B cell (primary cell): ENCODE measurements at regions not wholly inside any gene's neighbourhood (a gene's known extent, or its start where the extent isn't known, plus 50 kb on each side); places are given as distances from the start of the nearest gene placed in this dataset.

Source experiments
- ATAC-seq: fragments of 200-7000 bp; cut with Tn5 transposase; one replicate; pipeline ENCODE4 v1.10.0; 2021; ENCODE audit warnings: low read depth, mild to moderate bottlenecking, moderate number of reproducible peaks, moderate library complexity
- CTCF ChIA-PET: fragments of 350-600 bp; sonication (Branson Sonifier 250); formaldehyde crosslinking; loops from one replicate; lab custom pipeline; 2021; ENCODE audit warnings: antibody characterized with exemption, inconsistent platforms; lab: Charles Lee
- POLR2A ChIA-PET: fragments of 350-600 bp; sonication (Branson Sonifier 250); formaldehyde crosslinking; loops from one replicate; lab custom pipeline; 2021; ENCODE audit warnings: antibody characterized with exemption; lab: Charles Lee
- DNase-seq: peaks from one replicate; pipeline ENCODE4 v3.0.0; 2013
- H2AFZ ChIP-seq: 2 replicates; pipeline ENCODE4 v1.6.1; 2012; ENCODE audit warnings: mild to moderate bottlenecking, low read depth, low read length; ENCODE audit not compliant: insufficient read depth, poor library complexity, severe bottlenecking
- H3K27ac ChIP-seq, 2 donors: 1 replicate in 1 of 2; 2 replicates in 1 of 2; pipeline ENCODE4 v1.5.1; 2012 to 2013; ENCODE audit warnings: low read length in 2 of 2, mild to moderate bottlenecking in 2 of 2, moderate library complexity in 1 of 2
- H3K27me3 ChIP-seq, 4 experiments: fragments of 200-600 bp in 1 of 4; sonication (generic) in 1 of 4; replicated peaks in 1 of 4; 1 replicate in 2 of 4; 2 replicates in 2 of 4; pipeline versions ENCODE4 v1.6.1 to v1.7.0; 2013 to 2016; ENCODE audit warnings: low read length in 3 of 4, mild to moderate bottlenecking in 2 of 4, mixed read lengths in 1 of 4, moderate library complexity in 1 of 4; ENCODE audit not compliant: insufficient read depth in 4 of 4, control insufficient read depth in 3 of 4; ENCODE audit errors: control extremely low read depth in 1 of 4
- H3K36me3 ChIP-seq, 2 experiments: replicated peaks in 1 of 2; 1 replicate in 1 of 2; 2 replicates in 1 of 2; pipeline versions ENCODE4 v1.6.1 to v1.7.1; 2013; ENCODE audit warnings: low read length in 1 of 2; ENCODE audit not compliant: insufficient read depth in 2 of 2, control insufficient read depth in 1 of 2; ENCODE audit errors: control extremely low read depth in 1 of 2, extremely low read depth in 1 of 2
- H3K4me1 ChIP-seq, 2 donors: fragments of 200-600 bp in 1 of 2; sonication (generic) in 1 of 2; 1 replicate in 1 of 2; 2 replicates in 1 of 2; pipeline versions ENCODE4 v1.5.1 to v1.6.1; 2013 to 2017; ENCODE audit warnings: low read length in 2 of 2; ENCODE audit not compliant: control insufficient read depth in 2 of 2, insufficient read depth in 2 of 2
- H3K4me2 ChIP-seq: replicated peaks from 2 replicates; pipeline ENCODE3; 2012; ENCODE audit warnings: mild to moderate bottlenecking, low read depth, low read length; ENCODE audit not compliant: poor library complexity, severe bottlenecking
- H3K4me3 ChIP-seq, 5 experiments: fragments of 200-600 bp in 1 of 5; sonication (generic) in 1 of 5; 1 replicate in 3 of 5; 2 replicates in 2 of 5; pipeline versions ENCODE4 v1.5.1 to v1.7.0; 2011 to 2016; ENCODE audit warnings: low read length in 4 of 5, mild to moderate bottlenecking in 4 of 5, low read depth in 2 of 5, control low read depth in 1 of 5, moderate library complexity in 1 of 5; ENCODE audit not compliant: insufficient read depth in 1 of 5; ENCODE audit errors: control extremely low read depth in 1 of 5, extremely low read depth in 1 of 5
- H3K79me2 ChIP-seq: fragments of 200-600 bp; sonication (generic); one replicate; pipeline ENCODE4 v1.6.0; 2016; ENCODE audit warnings: low read length; ENCODE audit not compliant: control insufficient read depth, insufficient read depth
- H3K9ac ChIP-seq: fragments of 200-600 bp; sonication (generic); 2 replicates; pipeline ENCODE4 v1.6.1; 2017; ENCODE audit warnings: mild to moderate bottlenecking, low read length, moderate library complexity
- H3K9me3 ChIP-seq, 3 donors: one replicate each; pipeline versions ENCODE4 v1.6.1 to v1.7.1; 2013; ENCODE audit warnings: low read length in 2 of 3; ENCODE audit not compliant: control insufficient read depth in 2 of 3, insufficient read depth in 1 of 3; ENCODE audit errors: control extremely low read depth in 1 of 3
- H4K20me1 ChIP-seq: 2 replicates; pipeline ENCODE4 v1.6.0; 2012; ENCODE audit warnings: mild to moderate bottlenecking, low read length; ENCODE audit not compliant: insufficient read depth, control insufficient read depth, poor library complexity, severe bottlenecking
- H3K27ac Mint-ChIP-seq: one replicate; pipeline ENCODE4 v1.8.0; 2021; ENCODE audit warnings: mixed read lengths
- H3K27me3 Mint-ChIP-seq: one replicate; pipeline ENCODE4 v1.8.0; 2021; ENCODE audit warnings: mixed read lengths
- H3K4me1 Mint-ChIP-seq: one replicate; pipeline ENCODE4 v1.8.0; 2021; ENCODE audit warnings: mixed read lengths
- H3K4me3 Mint-ChIP-seq: one replicate; pipeline ENCODE4 v1.8.0; 2021; ENCODE audit warnings: mixed read lengths
- H3K9me3 Mint-ChIP-seq: one replicate; pipeline ENCODE4 v1.8.0; 2022; ENCODE audit warnings: mixed read lengths; ENCODE audit not compliant: insufficient read depth
- CTCF ChIP-seq: fragments of 200-600 bp; IDR thresholded peaks from one replicate; pipeline ENCODE4 v1.8.0; 2022; ENCODE audit warnings: antibody characterized with exemption, mild to moderate bottlenecking
- EZH2 ChIP-seq: IDR thresholded peaks from 2 replicates; pipeline ENCODE4 v1.6.1; 2012; ENCODE audit warnings: borderline replicate concordance, low read depth, mild to moderate bottlenecking, moderate library complexity, low read length; ENCODE audit not compliant: insufficient read depth, poor library complexity, severe bottlenecking
- WGBS: methylation state at CpG from one replicate; pipeline ENCODE4 v1.1.5; 2013; ENCODE audit warnings: missing lambda C conversion rate; ENCODE audit not compliant: insufficient coverage; 5-methylcytosine and 5-hydroxymethylcytosine counted together
- intact Hi-C: fragments of 100-400 bp; cut with micrococcal nuclease; formaldehyde crosslinking; loops from one replicate; pipeline ENCODE4 v1.10.0; 2022

- ChIA-PET CTCF (no interaction called here), POLR2A (no interaction called here)
- no peaks in the 10 kb centered on the region for H3K36me3 ChIP-seq
- no peaks in the 10 kb centered on the region for H3K9me3 Mint-ChIP-seq
- no peak overlapping the region for H2AFZ ChIP-seq
- 75% methylated on average over 4 of the region's 5 CpGs for WGBS
- no peak for DNase-seq
- H3K9ac ChIP-seq, result no peak overlapping the region
- no peak for ATAC-seq
- H3K4me1 ChIP-seq, result no peaks in the 10 kb centered on the region
- peaks cover 0 to 4% (median 0%) of the 10 kb centered on the region in 3 donors for H3K9me3 ChIP-seq
- H3K4me1 Mint-ChIP-seq, result no peaks in the 10 kb centered on the region
- H3K4me2 ChIP-seq, result no peak overlapping the region
- no peak overlapping the region for H3K4me3 ChIP-seq
- H3K27ac Mint-ChIP-seq, result no peak overlapping the region
- no peaks in the 10 kb centered on the region for H3K79me2 ChIP-seq
- H4K20me1 ChIP-seq, result no peaks in the 10 kb centered on the region
- intact Hi-C loops, result no loop called here
- H3K27me3 Mint-ChIP-seq, result peaks cover 28% of the 10 kb centered on the region
- H3K4me3 Mint-ChIP-seq, result no peak overlapping the region
- H3K27me3 ChIP-seq, result peaks cover 0 to 3% (median 0%) of the 10 kb centered on the region in 4 experiments
- no peak overlapping the region for H3K27ac ChIP-seq
- TF ChIP-seq EZH2 (no peak), CTCF (no peak)
Observed at GRCh38 chr6:167426651-167427050, 101.8 kb downstream of the TTLL2 start.

GRCh38 chr6:167428664-167429333 is 103.9 kb downstream of the TTLL2 start:
- ChIA-PET CTCF (no interaction called here), POLR2A (no interaction called here)
- intact Hi-C loops, result no loop called here
- no peaks in the 10 kb centered on the region for H3K4me1 Mint-ChIP-seq
- Histone ChIP-seq H2AFZ (no peak overlapping the region), H3K36me3 (no peaks in the 10 kb centered on the region), H3K4me3 (no peak overlapping the region), H3K27me3 (peaks cover 0 to 3% (median 0%) of the 10 kb centered on the region in 4 experiments), H3K27ac (no peak overlapping the region), H3K9ac (no peak overlapping the region), H3K4me2 (no peak overlapping the region), H3K79me2 (no peaks in the 10 kb centered on the region), H4K20me1 (no peaks in the 10 kb centered on the region), H3K4me1 (no peaks in the 10 kb centered on the region), H3K9me3 (no peaks in the 10 kb centered on the region)
- no peak for DNase-seq
- WGBS, result 83% methylated on average over 1 of the region's 4 CpGs
- no peaks in the 10 kb centered on the region for H3K9me3 Mint-ChIP-seq
- no peak for ATAC-seq
- peaks cover 28% of the 10 kb centered on the region for H3K27me3 Mint-ChIP-seq
- TF ChIP-seq CTCF, result no peak
- TF ChIP-seq EZH2, result no peak
- no peak overlapping the region for H3K27ac Mint-ChIP-seq
- no peak overlapping the region for H3K4me3 Mint-ChIP-seq
